Activated T-helper 17 cell treated with anti-CD3 and anti-CD28 coated beads, Interleukin-2, amount 50 U/mL, for 72 hours (primary cell): ENCODE measurements at regions not wholly inside any gene's neighbourhood (a gene's known extent, or its start where the extent isn't known, plus 50 kb on each side); places are given as distances from the start of the nearest gene placed in this dataset.
A peak's percentile ranks its signal among the peaks of the same experiment; 100 is the strongest.
"Not testable (repeated sequence)": the region's sequence is repeated elsewhere in the genome, so short reads cannot be mapped to it uniquely, and the experiment has no call there.

Experiments used
- ATAC-seq: fragments of 150-1000 bp; cut with Tn5 transposase; replicated peaks from 2 replicates; pipeline ENCODE4 v1.10.0; 2021; ENCODE audit warnings: mild to moderate bottlenecking, moderate library complexity
- H3K27ac Mint-ChIP-seq: one replicate; pipeline ENCODE4 v1.8.0; 2022; ENCODE audit warnings: mixed read lengths
- H3K27me3 Mint-ChIP-seq: one replicate; pipeline ENCODE4 v1.8.0; 2022; ENCODE audit warnings: mixed read lengths
- H3K36me3 Mint-ChIP-seq: one replicate; pipeline ENCODE4 v1.8.0; 2022; ENCODE audit warnings: low read depth, mild to moderate bottlenecking, mixed read lengths
- H3K4me1 Mint-ChIP-seq: one replicate; pipeline ENCODE4 v1.8.0; 2022; ENCODE audit warnings: mixed read lengths
- H3K4me3 Mint-ChIP-seq: one replicate; pipeline ENCODE4 v1.8.0; 2022; ENCODE audit warnings: mild to moderate bottlenecking, mixed read lengths
- H3K9me3 Mint-ChIP-seq: one replicate; pipeline ENCODE4 v1.8.0; 2022; ENCODE audit warnings: mixed read lengths

DNA sequence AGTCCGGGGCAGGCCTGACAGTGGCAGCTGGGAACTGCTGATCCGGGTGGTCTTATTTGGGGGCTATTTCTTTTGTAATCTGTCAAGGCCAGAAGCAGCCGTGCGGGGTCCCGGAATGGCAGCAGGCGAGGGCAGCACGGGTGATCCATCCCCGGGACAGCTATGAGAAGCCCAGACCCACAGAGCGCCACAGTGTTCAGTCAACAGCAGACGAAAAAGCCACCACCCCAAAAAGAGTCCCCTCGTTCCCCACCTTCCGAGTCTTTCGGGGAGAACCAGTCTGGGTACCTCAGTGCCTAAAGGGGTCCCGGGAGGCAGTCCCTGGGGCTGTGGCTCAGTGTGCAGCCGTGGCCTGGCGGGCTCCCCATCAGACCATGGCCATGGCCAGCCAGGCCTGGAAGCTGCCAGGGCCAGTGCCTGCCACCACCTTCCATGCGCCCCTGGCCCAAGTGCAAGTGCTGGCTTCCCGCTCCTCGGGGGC is 125.1 kb upstream of the KCTD7 start:
- H3K27me3 Mint-ChIP-seq = no peaks in the 10 kb centered on the region
- H3K36me3 Mint-ChIP-seq = no peaks in the 10 kb centered on the region
- H3K27ac Mint-ChIP-seq = no peak overlapping the region
- ATAC-seq = no peak
- no peak overlapping the region for H3K4me3 Mint-ChIP-seq
- H3K9me3 Mint-ChIP-seq = no peaks in the 10 kb centered on the region
- no peaks in the 10 kb centered on the region for H3K4me1 Mint-ChIP-seq

DNA sequence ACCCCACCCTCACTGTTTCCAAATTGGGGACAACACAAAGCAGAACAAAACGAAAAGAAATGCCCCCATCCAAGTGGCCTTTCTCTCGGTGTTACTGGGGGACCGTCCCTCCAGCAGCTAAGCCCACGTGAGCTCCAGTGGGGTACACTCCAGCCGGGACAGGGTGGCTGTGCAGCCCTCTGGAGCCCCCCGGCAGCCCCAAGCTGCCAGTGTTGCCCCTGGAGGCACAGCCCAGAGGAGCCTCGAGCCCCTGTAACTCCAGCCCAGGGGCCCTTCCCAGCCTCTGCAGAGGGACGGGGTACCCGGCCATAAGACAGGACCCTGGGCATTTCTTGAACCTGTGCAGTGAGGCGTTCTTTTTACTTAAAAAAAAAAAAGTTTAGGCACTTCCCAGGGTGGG is 124.5 kb upstream of the KCTD7 start:
- Mint-ChIP-seq H3K27me3 (no peaks in the 10 kb centered on the region), H3K9me3 (no peaks in the 10 kb centered on the region), H3K27ac (no peak overlapping the region), H3K36me3 (no peaks in the 10 kb centered on the region), H3K4me3 (no peak overlapping the region), H3K4me1 (no peaks in the 10 kb centered on the region)
- ATAC-seq = no peak

DNA sequence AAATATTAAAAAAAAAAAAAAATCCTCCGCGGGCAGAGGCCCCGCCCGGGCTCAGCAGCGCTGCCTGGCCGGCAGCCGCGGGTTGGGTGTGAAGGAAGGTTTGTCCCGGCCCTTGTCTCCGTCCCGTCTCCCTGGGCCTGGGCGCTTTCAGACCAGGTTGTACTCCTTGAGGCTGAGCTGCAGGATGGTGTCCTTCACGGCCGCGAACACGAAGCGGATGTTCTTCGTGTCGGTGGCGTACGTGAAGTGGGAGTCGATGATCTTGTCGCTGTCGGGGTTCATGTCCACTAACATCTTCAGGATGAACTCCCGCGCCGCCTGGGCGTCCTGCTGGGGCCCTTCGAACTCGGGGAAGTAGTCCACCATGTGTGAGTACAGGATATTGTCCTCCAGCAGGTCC is 123.7 kb upstream of the KCTD7 start:
- Mint-ChIP-seq H3K4me3 (peak overlapping the region; percentile 53), H3K9me3 (no peaks in the 10 kb centered on the region), H3K36me3 (no peaks in the 10 kb centered on the region), H3K27me3 (no peaks in the 10 kb centered on the region), H3K27ac (no peak overlapping the region), H3K4me1 (no peaks in the 10 kb centered on the region)
- no peak for ATAC-seq

DNA sequence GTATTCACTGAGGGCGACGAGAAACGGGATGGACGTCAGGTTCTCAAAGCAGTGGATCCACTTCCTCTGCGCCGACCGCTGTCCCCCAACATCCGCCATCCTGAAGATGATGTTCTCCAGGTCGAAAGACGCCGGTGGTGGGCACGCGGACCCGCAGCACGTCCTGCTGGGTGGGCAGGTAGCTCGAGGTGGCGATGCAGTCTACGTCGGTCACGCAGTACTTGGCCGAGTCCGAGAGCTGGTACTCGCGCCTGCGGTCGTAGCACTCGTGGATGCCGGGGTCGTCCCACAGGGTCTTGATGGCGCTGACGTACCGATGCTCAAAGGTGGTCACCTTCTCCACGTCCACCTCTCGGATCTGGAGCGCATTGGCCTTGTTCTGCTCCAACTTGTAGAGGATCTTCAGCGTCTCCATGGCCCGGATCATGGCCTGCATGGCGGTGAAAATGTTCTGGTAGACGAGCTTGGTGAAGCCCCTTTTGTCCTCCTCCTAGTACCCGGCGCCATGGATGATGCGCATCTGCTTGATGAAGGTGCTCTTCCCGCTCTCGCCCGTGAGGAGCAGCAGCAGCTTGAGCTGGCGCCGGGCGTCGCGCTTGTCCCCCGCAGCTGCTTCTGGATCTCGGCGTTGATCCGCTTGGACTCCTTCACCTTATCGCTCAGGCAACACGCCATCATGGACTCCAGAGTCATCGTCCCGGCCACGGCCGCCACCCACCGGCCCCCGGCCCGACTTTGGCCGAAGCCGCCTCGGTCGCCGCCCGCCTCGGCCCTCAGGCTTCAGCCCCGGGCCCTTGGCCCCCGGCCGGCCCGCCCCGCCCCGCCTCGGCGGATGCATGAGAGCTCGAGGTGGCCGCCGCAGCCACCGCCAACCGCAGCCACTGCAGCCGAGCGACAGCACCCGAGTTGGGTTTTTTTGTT is 122.9 kb upstream of the KCTD7 start:
- H3K9me3 Mint-ChIP-seq = no peaks in the 10 kb centered on the region
- no peaks in the 10 kb centered on the region for H3K4me1 Mint-ChIP-seq
- no peak overlapping the region for H3K27ac Mint-ChIP-seq
- H3K4me3 Mint-ChIP-seq = peak overlapping the region; percentile 53
- ATAC-seq = peak; percentile 72
- H3K27me3 Mint-ChIP-seq = no peaks in the 10 kb centered on the region
- no peaks in the 10 kb centered on the region for H3K36me3 Mint-ChIP-seq

DNA sequence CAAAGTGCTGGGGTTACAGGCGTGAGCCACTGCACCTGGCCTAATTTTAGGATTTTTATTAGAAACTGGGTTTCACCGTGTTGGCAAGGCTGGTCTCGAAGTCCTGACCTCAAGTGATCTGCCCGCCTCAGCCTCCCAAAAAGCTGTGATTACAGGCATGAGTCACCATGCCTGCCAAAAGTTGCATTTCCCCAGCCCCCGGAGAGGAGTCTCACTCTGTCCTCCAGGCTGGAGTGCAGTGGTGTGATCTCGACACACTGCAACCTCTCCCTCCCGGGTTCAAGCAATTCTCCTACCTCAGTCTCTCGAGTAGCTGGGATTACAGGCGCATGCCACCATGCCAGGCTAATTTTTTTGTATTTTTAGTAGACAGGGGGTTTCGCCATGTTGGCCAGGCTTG is 122.0 kb upstream of the KCTD7 start:
- H3K36me3 Mint-ChIP-seq, H3K27me3 Mint-ChIP-seq, H3K27ac Mint-ChIP-seq, H3K9me3 Mint-ChIP-seq, H3K4me1 Mint-ChIP-seq: not testable (repeated sequence)
- ATAC-seq = peak; percentile 43
- peak overlapping the region; percentile 53 for H3K4me3 Mint-ChIP-seq

DNA sequence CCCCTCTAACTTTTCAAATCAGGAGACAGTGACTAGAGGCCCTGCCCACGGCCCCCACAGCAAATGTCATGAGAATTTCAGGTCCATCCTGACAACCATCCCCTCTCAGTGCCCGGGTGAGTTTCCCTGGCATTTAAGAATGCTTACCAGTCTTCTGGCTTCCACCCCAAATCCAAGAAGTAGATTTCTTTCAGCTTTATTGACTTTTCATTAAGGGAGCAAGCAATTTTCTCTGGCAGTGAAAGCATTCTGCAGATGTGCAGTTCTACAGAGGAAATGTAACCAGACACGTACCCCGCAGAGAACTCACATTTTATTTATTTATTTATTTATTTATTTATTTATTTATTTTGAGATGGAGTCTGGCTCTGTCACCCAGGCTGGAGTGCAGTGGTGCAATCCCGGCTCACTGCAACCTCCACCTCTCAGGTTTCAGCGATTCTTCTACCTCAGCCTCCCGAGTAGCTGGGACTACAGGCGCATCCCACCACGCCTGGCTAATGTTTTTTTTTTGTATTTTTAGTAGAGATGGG is 120.9 kb upstream of the KCTD7 start:
- no peak for ATAC-seq
- H3K27me3 Mint-ChIP-seq = no peaks in the 10 kb centered on the region
- no peaks in the 10 kb centered on the region for H3K36me3 Mint-ChIP-seq
- no peaks in the 10 kb centered on the region for H3K9me3 Mint-ChIP-seq
- H3K27ac Mint-ChIP-seq = no peak overlapping the region
- H3K4me3 Mint-ChIP-seq = no peak overlapping the region
- no peaks in the 10 kb centered on the region for H3K4me1 Mint-ChIP-seq

DNA sequence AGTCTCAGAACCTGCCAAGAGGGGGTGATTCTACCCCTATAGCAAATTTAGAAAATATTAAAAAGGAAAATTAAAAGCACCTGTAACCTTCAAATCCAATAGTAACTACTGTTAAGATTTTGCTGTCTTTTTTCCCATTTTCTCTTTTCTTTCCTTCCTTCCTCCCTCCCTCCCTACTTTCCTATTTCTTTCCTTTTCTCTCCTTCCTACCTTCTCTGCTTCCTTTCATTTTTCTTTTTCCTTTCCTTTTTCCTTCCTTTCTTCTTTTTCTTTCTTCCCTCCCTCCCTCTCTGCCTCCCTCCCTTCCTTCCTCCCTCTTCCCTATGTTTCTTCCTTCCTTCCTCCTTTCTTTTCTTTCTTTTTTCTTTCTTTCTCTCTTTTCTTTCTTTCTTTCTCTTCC is 120.2 kb upstream of the KCTD7 start:
- Mint-ChIP-seq H3K27ac (no peak overlapping the region), H3K27me3 (no peaks in the 10 kb centered on the region), H3K4me1 (no peaks in the 10 kb centered on the region), H3K36me3 (no peaks in the 10 kb centered on the region), H3K4me3 (no peak overlapping the region), H3K9me3 (no peaks in the 10 kb centered on the region)
- ATAC-seq = no peak

DNA sequence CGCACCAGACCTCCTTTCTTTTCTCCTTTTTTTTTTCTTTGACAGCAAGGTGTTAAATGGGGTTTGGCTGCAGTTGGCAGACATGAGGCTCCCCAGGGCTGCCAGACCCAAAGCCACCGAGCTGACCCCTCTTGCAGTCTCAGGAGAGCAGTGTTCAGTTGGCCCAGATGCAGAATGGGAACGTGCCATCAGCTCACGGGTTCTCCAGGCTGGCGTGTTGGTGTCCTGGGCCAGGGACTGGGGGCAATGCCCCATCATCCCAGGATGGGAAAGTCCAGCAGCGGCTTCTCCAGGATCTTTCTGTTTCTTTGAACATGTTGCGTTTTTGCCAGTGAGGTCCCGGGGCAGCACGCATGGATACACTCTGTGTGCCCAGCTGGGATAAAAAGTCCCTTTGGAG is 114.6 kb upstream of the KCTD7 start:
- Mint-ChIP-seq H3K27me3 (no peaks in the 10 kb centered on the region), H3K4me3 (no peak overlapping the region), H3K4me1 (no peaks in the 10 kb centered on the region), H3K27ac (no peak overlapping the region), H3K36me3 (no peaks in the 10 kb centered on the region), H3K9me3 (no peaks in the 10 kb centered on the region)
- ATAC-seq = no peak

DNA sequence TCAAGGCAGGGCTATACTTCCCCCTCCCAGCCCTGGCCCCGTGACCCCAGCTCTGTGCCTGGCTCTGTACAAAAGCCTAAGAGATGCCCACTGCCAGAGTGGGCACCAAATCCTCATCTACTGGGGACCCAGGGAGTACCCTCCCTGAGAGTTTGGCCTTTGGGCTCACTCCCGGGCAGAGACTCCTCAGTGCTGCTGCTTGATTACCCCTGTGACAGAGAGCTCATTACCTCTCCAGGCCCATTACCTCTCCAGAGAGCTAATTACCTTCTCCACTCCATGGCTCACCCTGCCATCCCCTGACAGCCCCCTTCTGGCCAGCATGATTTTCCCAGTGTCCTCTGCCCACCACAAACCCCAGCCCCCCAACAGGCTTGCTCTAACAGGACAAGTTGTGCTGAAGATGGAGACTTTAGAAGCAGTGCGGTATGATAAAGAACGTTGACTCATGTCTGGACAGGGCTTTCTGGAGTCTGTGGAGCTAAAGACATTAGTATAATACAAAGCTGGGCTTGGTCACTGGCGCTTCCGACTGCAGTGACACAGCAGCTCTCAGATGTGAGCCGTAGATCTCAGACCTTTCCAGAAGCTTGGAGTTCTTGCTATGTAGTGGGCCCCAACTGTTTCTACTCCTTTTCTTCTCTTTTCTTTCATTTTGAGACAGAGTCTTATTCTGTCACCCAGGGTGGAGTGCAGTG is 111.3 kb upstream of the KCTD7 start:
- Mint-ChIP-seq H3K27ac (no peak overlapping the region), H3K27me3 (no peaks in the 10 kb centered on the region), H3K9me3 (no peaks in the 10 kb centered on the region), H3K4me3 (no peak overlapping the region), H3K36me3 (no peaks in the 10 kb centered on the region), H3K4me1 (no peaks in the 10 kb centered on the region)
- ATAC-seq = no peak

DNA sequence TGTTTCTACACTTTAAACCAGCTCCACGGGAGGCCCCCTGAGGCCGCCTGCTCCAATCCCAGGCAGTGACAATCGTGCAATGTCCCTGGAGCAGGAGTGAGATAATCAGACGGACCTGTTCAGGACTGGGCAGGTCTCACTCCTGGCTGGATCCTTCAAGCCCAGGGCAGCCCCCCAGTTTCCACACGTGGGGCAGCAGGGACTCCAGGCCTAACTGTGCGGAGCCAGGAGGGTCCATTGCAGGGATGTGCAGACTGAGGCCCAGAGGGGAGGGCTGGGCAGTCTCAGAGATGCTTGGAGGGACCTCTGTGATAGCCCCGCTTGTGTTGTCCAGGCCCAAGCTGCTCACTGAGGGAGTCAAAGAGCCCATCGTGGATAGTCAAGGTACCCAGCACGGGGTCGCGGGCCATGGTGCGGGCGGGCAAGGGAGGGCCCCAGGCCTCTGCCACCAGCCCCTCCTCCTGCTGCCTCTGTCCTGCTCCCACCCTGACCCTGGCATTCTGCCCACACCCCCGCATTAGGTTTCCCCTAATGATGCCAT is 110.5 kb upstream of the KCTD7 start:
- H3K27ac Mint-ChIP-seq = no peak overlapping the region
- H3K36me3 Mint-ChIP-seq = no peaks in the 10 kb centered on the region
- no peaks in the 10 kb centered on the region for H3K27me3 Mint-ChIP-seq
- no peak overlapping the region for H3K4me3 Mint-ChIP-seq
- ATAC-seq = no peak
- no peaks in the 10 kb centered on the region for H3K4me1 Mint-ChIP-seq
- no peaks in the 10 kb centered on the region for H3K9me3 Mint-ChIP-seq

DNA sequence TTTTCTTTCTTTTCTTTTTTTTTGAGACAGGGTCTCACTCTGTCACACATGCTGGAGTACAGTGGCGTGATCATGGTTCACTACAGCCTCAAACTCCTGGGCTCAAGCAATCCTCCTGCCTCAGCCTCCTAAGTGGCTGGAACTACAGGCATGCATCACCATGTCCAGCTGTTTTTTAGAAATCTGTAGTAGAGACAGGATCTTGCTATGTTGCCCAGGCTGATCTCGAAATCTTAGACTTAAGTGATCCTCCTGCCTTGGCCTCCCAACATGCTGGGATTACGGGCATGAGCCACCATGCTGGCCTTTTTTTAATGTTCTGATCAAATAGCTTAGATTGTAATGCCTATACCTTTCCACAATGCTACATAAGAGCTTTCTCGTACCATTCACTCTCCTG is 107.0 kb upstream of the KCTD7 start:
- Mint-ChIP-seq H3K9me3 (no peaks in the 10 kb centered on the region), H3K36me3 (no peaks in the 10 kb centered on the region), H3K27me3 (no peaks in the 10 kb centered on the region), H3K4me1 (no peaks in the 10 kb centered on the region), H3K27ac (peak overlapping the region; percentile 73), H3K4me3 (no peak overlapping the region)
- no peak for ATAC-seq

DNA sequence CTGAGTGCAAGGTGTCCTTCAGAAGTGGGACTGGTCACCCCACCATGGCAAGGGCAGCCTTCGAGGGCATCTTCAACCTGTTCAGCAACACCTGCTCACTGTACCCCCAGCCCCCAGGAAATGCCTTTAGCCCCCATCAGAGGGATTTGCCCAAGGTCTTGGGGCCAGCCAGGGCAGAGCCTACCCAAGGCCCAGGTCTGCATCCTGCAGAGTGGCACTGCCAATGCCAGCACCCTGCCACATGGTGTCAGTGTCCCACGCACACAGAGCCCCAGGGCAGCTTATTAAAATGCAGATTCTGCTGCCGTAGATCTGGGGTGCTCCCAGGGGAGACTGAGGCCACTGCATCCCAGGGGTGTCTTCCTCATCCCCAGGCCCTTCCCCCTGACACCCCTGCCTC is 106.2 kb upstream of the KCTD7 start:
- Mint-ChIP-seq H3K4me1 (no peaks in the 10 kb centered on the region), H3K27ac (no peak overlapping the region), H3K9me3 (no peaks in the 10 kb centered on the region), H3K27me3 (no peaks in the 10 kb centered on the region), H3K4me3 (no peak overlapping the region), H3K36me3 (no peaks in the 10 kb centered on the region)
- ATAC-seq = peak; percentile 60

DNA sequence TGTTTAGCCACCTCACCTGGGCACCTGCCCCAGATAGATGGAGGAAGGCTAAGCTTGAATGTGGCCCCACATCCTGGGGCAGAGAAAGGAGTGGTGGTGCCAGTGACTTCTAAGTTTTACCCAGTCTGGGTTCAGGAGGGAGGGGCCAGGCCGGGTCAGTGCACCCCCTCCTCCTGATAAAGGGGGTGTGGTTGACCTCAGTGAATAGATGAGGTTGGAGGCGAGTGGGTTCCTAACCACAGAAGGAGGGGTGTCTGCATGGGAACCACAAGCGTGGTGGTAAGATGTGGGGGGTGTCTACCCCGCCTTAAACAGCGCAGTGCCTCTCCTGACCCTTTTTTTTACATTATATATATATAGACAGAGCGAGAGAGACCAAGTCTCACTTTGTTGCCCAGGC is 105.3 kb upstream of the KCTD7 start:
- Mint-ChIP-seq H3K4me3 (no peak overlapping the region), H3K36me3 (no peaks in the 10 kb centered on the region), H3K9me3 (no peaks in the 10 kb centered on the region), H3K27me3 (no peaks in the 10 kb centered on the region), H3K27ac (no peak overlapping the region), H3K4me1 (no peaks in the 10 kb centered on the region)
- ATAC-seq = no peak

DNA sequence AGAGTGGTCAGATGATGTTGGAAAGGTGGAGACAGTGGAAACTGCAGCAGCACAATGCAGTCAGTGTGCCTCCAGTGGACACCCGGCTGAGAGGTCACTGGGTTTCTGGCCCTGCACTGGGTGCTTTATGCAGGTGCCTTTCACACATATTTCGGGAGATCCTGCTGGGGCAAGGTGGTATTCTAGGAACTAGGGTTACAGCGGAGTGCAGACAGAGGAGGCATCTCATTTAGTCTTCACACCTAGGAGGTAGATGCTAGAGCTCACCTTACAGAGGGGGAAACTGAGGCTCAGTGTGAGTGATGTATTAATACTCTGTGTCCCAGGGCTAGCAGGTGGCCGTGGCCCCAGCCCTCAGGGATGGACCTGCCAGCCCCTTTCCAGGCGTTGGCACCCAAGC is 103.9 kb upstream of the KCTD7 start:
- H3K36me3 Mint-ChIP-seq = no peaks in the 10 kb centered on the region
- no peaks in the 10 kb centered on the region for H3K27me3 Mint-ChIP-seq
- no peaks in the 10 kb centered on the region for H3K9me3 Mint-ChIP-seq
- no peak overlapping the region for H3K4me3 Mint-ChIP-seq
- ATAC-seq = no peak
- no peak overlapping the region for H3K27ac Mint-ChIP-seq
- no peaks in the 10 kb centered on the region for H3K4me1 Mint-ChIP-seq

DNA sequence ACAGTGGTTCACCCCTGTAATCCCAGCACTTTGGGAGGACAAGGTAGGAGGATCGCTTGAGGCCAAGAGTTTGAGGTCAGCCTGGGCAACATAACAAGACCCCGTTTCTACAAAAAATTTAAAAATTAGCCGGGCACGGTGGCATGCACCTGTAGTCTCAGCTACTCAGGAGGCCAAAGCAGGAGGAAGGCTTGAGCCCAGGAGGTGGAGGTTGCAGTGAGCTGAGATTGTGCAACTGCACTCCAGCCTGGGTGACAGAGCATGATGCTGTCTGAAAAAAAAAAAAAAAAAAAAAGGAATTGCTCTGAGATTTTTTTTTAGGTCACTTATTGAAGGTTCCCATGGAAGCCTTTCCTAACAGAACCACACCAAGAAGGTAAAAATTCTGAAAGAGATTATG is 101.9 kb upstream of the KCTD7 start:
- not testable (repeated sequence) for H3K4me1 Mint-ChIP-seq, H3K27ac Mint-ChIP-seq, ATAC-seq, H3K9me3 Mint-ChIP-seq, H3K36me3 Mint-ChIP-seq, H3K4me3 Mint-ChIP-seq, H3K27me3 Mint-ChIP-seq
